T-helper 2 cell treated with Interferon-gamma antibody and Interleukin-4, amounts not matched to agents 5 μg/mL and 100 μg/mL, for 36 hours (primary cell): ENCODE measurements at regions not wholly inside any gene's neighbourhood (a gene's known extent, or its start where the extent isn't known, plus 50 kb on each side); places are given as distances from the start of the nearest gene placed in this dataset.

Experiments
- DNase-seq: peaks from one replicate; pipeline ENCODE4 v3.0.0; 2021; ENCODE audit warnings: low spot score
- H3K27ac Mint-ChIP-seq: one replicate; pipeline ENCODE4 v1.8.0; 2021; ENCODE audit warnings: mild to moderate bottlenecking, mixed read lengths
- H3K27me3 Mint-ChIP-seq: one replicate; pipeline ENCODE4 v1.8.0; 2021; ENCODE audit warnings: low read depth, mixed read lengths
- H3K36me3 Mint-ChIP-seq: one replicate; pipeline ENCODE4 v1.8.0; 2021; ENCODE audit warnings: low read depth, mixed read lengths
- H3K4me1 Mint-ChIP-seq: one replicate; pipeline ENCODE4 v1.8.0; 2021; ENCODE audit warnings: low read depth, mixed read lengths
- H3K4me3 Mint-ChIP-seq: one replicate; pipeline ENCODE4 v1.8.0; 2022; ENCODE audit warnings: mild to moderate bottlenecking, moderate library complexity, mixed read lengths
- H3K9me3 Mint-ChIP-seq: one replicate; pipeline ENCODE4 v1.8.0; 2021; ENCODE audit warnings: mixed read lengths

DNA sequence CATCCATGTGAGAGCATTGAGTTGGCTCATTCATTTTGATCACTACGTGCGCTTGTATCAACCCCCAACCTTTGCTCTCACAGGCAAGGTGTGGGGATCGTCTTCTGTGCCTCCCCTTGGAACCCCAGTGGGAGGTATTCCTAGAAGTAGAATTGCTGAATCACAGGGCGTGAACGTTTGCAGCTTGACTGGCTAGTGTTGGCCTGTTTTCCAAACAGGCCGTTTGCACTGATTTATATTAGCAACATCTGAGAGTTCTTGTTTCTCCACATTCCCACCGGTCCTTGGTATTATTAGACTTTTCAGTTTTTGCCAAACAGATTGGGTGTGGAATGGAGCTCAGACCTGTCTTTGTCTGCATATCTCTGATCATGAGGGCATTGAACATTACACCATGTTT, 288.6 kb upstream of the PWP1 start:
- no peak for DNase-seq
- Mint-ChIP-seq H3K36me3 (peaks cover 3% of the 10 kb centered on the region), H3K4me1 (peaks cover 35% of the 10 kb centered on the region), H3K27ac (no peak overlapping the region), H3K27me3 (no peaks in the 10 kb centered on the region), H3K4me3 (no peak overlapping the region), H3K9me3 (no peaks in the 10 kb centered on the region)

DNA sequence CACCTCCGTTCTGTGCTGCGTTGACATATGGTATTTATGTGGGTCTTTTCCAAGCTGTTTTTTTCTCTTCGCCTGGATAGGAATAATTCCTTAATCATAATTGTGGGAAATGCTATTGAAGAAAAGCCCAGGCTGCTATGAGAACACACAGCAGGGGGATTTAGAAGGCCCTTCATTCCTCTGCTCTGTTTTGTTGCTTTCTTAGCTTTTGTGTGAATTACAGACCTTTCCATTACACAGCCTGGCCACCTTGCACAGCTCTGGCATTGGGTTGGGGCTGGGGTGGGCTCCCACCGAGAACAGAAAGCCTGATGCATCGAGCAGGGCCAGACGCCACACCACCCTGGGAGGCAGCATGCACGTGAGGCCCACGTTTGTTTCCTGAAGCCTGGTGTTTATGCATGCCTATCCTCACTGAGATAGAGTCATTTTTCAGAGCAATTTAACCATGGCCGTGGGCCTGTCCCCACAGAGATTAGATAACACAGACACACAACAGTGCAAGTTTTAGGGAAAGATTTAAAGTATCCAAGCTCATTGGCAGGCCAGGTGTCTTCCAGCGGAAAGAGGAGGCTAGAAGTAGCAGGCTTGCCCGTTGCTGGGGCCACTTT, 287.6 kb upstream of the PWP1 start:
- H3K9me3 Mint-ChIP-seq: no peaks in the 10 kb centered on the region
- no peak overlapping the region for H3K4me3 Mint-ChIP-seq
- H3K4me1 Mint-ChIP-seq: peaks cover 33% of the 10 kb centered on the region

DNA sequence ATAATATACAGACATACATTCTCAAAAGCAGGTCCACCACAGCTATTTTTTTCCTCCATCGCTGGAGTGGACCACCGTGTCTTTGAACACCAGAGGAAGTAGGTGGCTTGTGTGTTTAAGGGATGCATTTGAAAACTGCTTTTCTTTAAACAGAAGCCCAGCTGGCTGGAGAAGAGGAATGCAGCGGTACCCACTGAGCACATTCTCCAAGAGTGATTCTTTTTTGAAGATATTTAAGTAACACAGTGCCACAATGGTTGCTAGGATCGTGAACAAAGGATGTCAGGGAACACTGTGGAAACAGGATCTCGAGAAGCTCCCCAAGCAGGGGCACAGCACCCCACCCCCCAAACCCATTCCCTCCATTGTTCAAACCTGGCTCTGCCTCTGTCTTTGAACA, 286.6 kb upstream of the PWP1 start:
- H3K4me3 Mint-ChIP-seq: no peak overlapping the region
- H3K9me3 Mint-ChIP-seq: no peaks in the 10 kb centered on the region
- H3K36me3 Mint-ChIP-seq: peaks cover 3% of the 10 kb centered on the region
- H3K27me3 Mint-ChIP-seq: no peaks in the 10 kb centered on the region
- H3K4me1 Mint-ChIP-seq: peaks cover 29% of the 10 kb centered on the region
- DNase-seq: no peak
- H3K27ac Mint-ChIP-seq: no peak overlapping the region

More for the DNA sequence above, 287.6 kb upstream of the PWP1 start:
- H3K27me3 Mint-ChIP-seq: no peaks in the 10 kb centered on the region
- no peak overlapping the region for H3K27ac Mint-ChIP-seq
- DNase-seq: no peak
- H3K36me3 Mint-ChIP-seq: peaks cover 3% of the 10 kb centered on the region

DNA sequence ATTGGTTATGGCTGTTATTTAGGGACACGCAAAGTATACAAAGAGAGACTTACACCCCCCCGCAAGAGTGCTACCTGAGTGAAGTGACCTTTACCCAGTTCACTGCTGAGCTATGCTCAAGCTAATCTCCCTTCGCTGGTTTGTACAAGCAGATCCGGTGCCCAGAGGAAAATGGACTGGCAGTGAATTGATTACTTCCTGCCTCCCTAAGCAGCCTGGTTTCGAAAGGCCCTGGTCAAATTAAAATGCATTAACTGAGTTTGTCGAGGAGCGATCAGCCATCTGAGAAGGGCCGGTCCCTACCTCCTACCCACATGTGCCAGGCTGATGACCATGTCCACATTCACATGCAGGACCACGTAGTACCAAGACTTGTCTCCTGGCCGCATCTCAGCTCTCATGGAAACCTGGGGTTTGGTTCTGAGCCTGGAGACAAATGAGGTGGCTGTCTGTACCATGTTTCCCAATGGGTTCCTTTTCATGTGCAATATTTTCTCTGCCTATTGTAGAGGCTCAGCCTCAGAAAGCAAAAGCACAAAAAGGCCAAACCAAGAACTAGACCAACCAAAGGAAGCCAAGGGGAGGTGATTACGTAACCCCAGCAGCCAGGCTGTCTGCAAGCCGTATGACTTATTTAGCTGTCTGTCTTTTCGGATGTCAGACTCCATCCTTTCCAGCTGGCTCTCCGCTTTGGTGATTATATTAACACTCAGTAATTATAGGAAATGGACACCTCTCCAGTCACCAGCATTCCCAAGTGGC, 284.7 kb upstream of the PWP1 start:
- no peak for DNase-seq
- H3K36me3 Mint-ChIP-seq: peaks cover 3% of the 10 kb centered on the region
- H3K27ac Mint-ChIP-seq: no peak overlapping the region
- H3K4me1 Mint-ChIP-seq: peaks cover 33% of the 10 kb centered on the region
- H3K27me3 Mint-ChIP-seq: no peaks in the 10 kb centered on the region
- no peaks in the 10 kb centered on the region for H3K9me3 Mint-ChIP-seq
- H3K4me3 Mint-ChIP-seq: no peak overlapping the region

DNA sequence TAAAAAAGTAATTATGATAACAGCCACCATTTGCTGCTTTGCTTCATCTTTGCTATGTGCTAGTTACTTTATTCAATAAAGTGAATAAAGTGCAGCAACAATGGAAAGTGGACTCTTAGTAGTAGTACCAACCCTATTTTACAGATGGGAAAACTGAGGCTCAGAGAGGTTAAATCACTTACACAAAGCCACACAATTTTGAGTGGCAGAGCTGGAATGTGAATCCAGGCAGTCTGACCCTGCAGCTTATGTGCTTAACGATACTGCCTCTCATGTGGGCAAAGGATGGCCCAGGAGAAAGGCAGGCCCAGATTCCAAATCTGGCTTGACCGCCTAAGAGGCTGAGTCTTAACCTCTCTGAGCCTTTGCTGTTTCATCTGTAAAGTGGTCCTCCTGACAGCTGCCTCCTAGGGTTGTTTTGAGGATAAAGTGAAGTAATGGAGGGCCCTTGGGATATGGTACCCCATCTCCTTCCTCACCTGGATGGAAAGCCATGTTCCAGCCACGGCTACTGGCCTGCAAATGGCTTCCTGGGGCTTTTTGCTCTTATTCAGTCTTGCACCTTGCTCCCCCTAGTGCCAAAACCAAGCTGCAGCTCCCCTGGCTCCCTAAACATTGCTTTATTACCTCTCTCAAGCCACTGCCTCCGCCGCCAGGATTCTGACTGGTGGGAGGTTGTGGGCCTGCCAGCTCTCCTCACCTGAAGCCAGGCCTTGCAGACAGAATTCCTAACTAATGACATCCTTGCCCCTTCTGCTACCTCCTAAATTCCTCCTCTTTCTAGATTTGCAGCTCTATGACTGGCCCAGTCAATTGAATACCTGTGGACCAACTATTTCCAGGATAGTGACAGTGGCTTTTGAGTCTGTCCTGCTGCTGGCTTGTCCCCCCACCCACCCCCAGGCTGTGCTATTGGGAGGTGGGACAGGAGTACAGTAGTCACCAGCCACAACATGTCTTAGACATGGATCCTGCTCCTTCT, 283.3 kb upstream of the PWP1 start:
- no peak overlapping the region for H3K4me3 Mint-ChIP-seq
- H3K27me3 Mint-ChIP-seq: no peaks in the 10 kb centered on the region
- peak; percentile 51 for DNase-seq
- no peak overlapping the region for H3K27ac Mint-ChIP-seq
- peaks cover 3% of the 10 kb centered on the region for H3K36me3 Mint-ChIP-seq
- H3K4me1 Mint-ChIP-seq: peaks cover 25% of the 10 kb centered on the region
- H3K9me3 Mint-ChIP-seq: no peaks in the 10 kb centered on the region

DNA sequence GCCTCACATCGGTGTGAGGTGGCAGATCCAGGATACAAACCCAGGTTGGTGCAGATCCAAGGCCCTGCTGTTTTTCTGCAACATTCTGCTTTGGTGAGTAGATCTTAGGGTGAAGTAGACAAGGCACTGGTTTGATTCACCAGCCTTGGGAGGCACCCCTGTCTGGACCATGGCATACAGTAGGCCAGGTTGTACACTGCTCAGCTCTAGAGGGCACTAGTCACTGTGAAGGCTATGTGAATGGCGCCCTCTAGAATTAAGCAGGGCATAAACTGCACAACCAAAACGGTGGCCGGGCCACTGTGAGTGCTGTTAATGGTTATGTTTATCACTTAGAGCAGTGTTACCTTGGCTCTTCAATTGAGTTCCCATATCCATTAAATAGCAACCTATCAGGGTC, 280.6 kb upstream of the PWP1 start:
- peak; percentile 38 for DNase-seq
- Mint-ChIP-seq H3K36me3 (no peaks in the 10 kb centered on the region), H3K27ac (no peak overlapping the region), H3K9me3 (no peaks in the 10 kb centered on the region), H3K4me3 (no peak overlapping the region), H3K4me1 (peaks cover 16% of the 10 kb centered on the region), H3K27me3 (no peaks in the 10 kb centered on the region)

DNA sequence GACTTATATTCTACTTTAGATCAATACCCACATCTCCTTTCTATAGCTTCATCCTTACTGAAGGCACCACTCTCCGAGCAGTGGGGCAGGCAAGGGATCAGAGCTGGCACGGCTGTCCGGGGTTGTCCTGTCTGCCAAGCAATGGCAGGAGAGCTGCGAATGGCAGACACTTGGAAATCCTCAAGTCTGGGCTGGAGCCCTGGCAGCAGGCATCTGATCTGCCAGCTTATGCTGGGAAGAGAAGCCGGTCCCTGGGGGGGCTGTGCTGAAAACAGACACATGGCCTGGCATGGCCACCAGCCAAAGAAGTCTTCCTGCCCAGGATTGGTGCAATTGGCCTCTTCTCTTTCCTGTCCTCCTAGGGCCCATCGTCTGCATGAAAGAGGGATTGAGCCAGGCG, 280.2 kb upstream of the PWP1 start:
- Mint-ChIP-seq H3K9me3 (no peaks in the 10 kb centered on the region), H3K4me3 (no peak overlapping the region), H3K36me3 (no peaks in the 10 kb centered on the region), H3K27ac (no peak overlapping the region), H3K4me1 (peaks cover 16% of the 10 kb centered on the region), H3K27me3 (no peaks in the 10 kb centered on the region)
- DNase-seq: no peak

DNA sequence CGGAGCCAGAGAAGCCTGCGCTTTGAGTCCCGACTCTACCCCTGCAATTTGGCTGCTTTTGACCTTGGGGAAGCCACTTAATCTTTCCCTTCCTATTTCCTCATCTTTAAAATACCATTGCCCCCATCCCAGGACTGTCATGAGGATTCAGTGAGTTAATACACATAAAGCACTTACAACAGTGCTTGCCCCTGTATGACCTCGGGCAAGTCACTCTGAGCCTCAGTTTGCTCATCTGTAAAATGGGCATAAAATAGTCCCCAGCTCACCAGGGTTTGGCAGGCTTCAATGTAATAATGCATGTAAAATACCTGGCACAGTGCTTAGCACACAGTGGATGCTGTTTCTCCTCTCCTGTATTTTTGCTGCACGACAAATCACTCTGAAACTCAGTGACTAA, 278.7 kb upstream of the PWP1 start:
- no peaks in the 10 kb centered on the region for H3K9me3 Mint-ChIP-seq
- no peak overlapping the region for H3K4me3 Mint-ChIP-seq

DNA sequence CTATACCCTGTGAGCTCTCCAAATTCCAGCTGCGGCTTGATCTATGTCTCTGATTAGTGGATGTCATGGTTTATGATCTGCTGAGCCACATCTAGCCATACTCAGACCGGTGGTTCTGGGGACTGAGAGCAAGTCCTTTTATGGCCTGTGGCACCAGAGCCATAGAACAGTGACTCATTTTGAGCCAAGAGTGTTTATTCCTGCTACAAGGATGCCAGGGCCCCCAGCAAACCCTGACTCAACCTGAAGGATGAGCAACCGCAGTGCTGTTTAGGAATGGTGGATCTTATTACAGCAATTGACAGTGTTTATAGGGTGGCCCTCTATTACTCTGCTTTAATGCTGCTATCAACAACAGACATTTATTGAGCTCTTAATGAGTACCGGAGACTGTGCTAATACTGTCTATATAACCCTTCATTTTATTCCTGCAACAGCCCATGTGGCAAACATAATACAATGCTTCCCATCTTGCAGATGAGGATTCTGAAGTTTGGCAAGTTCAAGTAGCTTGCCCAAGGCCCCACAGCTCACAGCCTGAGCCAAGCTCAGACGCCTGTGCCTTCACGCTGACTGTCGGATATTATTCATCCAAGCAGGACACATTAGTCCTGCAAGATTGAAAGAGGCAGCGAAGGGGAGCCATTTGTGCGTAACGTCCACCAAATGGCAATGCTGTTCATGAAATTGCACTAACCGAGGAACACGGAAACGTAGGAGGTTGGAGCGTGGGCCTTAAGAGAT, 273.6 kb upstream of the PWP1 start:
- H3K27me3 Mint-ChIP-seq: no peaks in the 10 kb centered on the region
- no peak for DNase-seq
- H3K27ac Mint-ChIP-seq: no peak overlapping the region
- H3K36me3 Mint-ChIP-seq: no peaks in the 10 kb centered on the region
- H3K9me3 Mint-ChIP-seq: no peaks in the 10 kb centered on the region
- no peak overlapping the region for H3K4me3 Mint-ChIP-seq
- no peaks in the 10 kb centered on the region for H3K4me1 Mint-ChIP-seq

More for the DNA sequence above, 278.7 kb upstream of the PWP1 start:
- DNase-seq: no peak
- no peaks in the 10 kb centered on the region for H3K27me3 Mint-ChIP-seq
- no peak overlapping the region for H3K27ac Mint-ChIP-seq
- no peaks in the 10 kb centered on the region for H3K36me3 Mint-ChIP-seq
- H3K4me1 Mint-ChIP-seq: peaks cover 10% of the 10 kb centered on the region

DNA sequence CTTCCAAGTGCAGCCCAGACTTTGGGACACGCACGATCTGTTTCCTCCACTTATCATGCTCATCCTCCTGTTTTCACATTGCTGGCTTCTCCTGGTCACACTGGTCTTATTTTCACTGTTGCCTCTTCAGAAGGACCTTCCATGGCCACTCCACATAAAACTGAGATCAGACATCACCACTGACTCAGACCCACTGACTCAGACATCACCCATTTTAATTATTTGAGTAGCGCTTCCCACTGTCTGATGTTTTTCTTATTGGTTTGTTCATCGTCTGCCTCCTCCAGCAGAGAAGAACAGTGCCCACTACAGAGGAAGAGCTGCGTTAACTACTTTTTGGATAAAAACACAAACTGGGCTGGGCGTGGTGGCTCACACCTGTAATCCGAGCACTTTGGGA, 270.5 kb upstream of the PWP1 start:
- Mint-ChIP-seq H3K27ac (no peak overlapping the region), H3K27me3 (no peaks in the 10 kb centered on the region), H3K4me3 (no peak overlapping the region), H3K36me3 (peaks cover 4% of the 10 kb centered on the region), H3K9me3 (no peaks in the 10 kb centered on the region), H3K4me1 (no peaks in the 10 kb centered on the region)
- DNase-seq: no peak

DNA sequence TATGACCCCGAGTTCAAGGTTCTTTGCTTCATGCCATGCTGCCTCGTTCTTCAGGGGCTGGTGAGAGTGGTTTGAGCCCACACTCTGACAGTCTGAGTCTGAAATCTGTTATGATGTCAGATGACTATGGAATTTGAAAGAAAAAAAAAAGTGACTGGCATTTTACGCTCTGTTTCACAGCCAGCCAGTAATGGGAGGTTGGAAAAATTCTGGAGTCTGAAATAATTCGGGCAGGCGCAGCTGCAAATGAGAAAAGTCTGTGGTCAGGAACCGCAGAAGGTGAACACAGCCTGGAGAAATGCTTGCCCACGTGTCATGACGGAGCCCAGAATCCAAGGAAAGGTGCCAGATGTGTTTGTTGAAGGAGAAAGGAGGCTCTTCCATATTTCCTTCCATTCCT, 269.8 kb upstream of the PWP1 start:
- Mint-ChIP-seq H3K27ac (no peak overlapping the region), H3K9me3 (no peaks in the 10 kb centered on the region), H3K4me3 (no peak overlapping the region), H3K27me3 (no peaks in the 10 kb centered on the region), H3K4me1 (no peaks in the 10 kb centered on the region), H3K36me3 (peaks cover 4% of the 10 kb centered on the region)
- DNase-seq: no peak

DNA sequence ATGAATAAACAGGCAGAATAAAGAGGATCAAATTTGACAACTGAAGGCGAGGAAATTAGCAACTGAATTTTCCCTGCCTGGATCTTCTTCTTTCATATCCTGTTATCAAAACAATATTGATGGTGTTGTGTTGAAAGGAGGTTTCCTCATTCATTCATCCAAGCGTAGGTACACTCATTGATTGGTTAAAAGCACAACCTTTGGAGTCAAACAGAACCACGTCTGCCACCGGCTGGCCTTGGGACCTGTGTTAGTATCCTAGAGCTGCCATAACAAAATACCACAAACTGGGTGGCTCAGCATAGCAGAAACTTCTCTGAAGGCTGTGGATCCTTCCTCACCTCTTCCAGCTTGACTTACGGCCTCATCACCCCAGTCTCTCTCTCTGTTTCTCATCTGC, 268.6 kb upstream of the PWP1 start:
- Mint-ChIP-seq H3K9me3 (no peaks in the 10 kb centered on the region), H3K36me3 (peaks cover 4% of the 10 kb centered on the region), H3K27ac (no peak overlapping the region), H3K4me1 (no peaks in the 10 kb centered on the region), H3K4me3 (no peak overlapping the region), H3K27me3 (no peaks in the 10 kb centered on the region)
- no peak for DNase-seq

DNA sequence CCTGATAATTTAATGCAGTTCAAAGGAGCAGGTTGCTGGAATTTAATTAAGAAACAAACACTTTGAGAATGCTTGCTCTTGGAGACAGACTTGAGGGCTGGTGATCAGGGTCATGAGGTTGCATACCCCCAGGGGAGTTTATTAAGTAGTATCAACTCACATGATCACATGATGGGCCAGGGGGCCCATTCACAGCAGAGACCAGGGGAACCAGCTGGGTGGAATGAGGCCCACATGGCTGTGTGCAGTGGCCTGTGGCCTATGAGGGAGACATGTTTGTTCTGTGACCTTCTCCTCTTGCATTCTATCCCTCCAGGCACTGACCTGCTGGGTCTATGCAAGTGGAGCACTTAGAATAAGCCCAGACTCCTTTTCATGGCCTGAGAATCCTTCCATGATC, 266.6 kb upstream of the PWP1 start:
- Mint-ChIP-seq H3K36me3 (peaks cover 4% of the 10 kb centered on the region), H3K4me1 (no peaks in the 10 kb centered on the region), H3K27me3 (no peaks in the 10 kb centered on the region), H3K9me3 (no peaks in the 10 kb centered on the region), H3K27ac (no peak overlapping the region), H3K4me3 (no peak overlapping the region)
- no peak for DNase-seq
